SK-N-SH (cell line): ENCODE measurements at regions not wholly inside any gene's neighbourhood (a gene's known extent, or its start where the extent isn't known, plus 50 kb on each side); places are given as distances from the start of the nearest gene placed in this dataset.

Experiments used
- CTCF ChIA-PET: fragments of 300-600, 350-600 bp; formaldehyde crosslinking; extraction: SDS; loops from one replicate; lab custom pipeline; 2021; lab: Yijun Ruan, JAX
- POLR2A ChIA-PET: fragments of 350-600 bp; sonication (Branson Sonifier 250); formaldehyde crosslinking; extraction: SDS; loops from one replicate; lab custom pipeline; 2020; ENCODE audit warnings: antibody characterized with exemption, inconsistent platforms; lab: Yijun Ruan, JAX
- DNase-seq: peaks from one replicate; pipeline ENCODE4 v3.0.0; 2012
- H2AFZ ChIP-seq: fragments of 200-600 bp; sonication (generic); 2 replicates; pipeline ENCODE4 v1.8.1; 2016; ENCODE audit warnings: antibody characterized with exemption, mild to moderate bottlenecking, low read depth
- H3F3A ChIP-seq: fragments of 200-600 bp; sonication (generic); replicated peaks from 2 replicates; pipeline ENCODE3; 2016; ENCODE audit warnings: antibody characterized with exemption, mild to moderate bottlenecking; ENCODE audit not compliant: insufficient read depth
- H3K27ac ChIP-seq, 2 experiments: fragments of 200-500 bp in 1 of 2; fragments of 200-600 bp in 1 of 2; sonication (Bioruptor generic) in 1 of 2; sonication (generic), shearing (Covaris generic) in 1 of 2; 2 replicates each; pipeline versions ENCODE4 v1.5.1 to v1.6.1; 2014 to 2016; ENCODE audit warnings: low read depth in 2 of 2, inconsistent platforms in 1 of 2, low read length in 1 of 2, mild to moderate bottlenecking in 1 of 2, mixed read lengths in 1 of 2
- H3K27me3 ChIP-seq: fragments of 200-600 bp; sonication (generic), shearing (Covaris generic); 2 replicates; pipeline ENCODE4 v1.6.1; 2016; ENCODE audit warnings: mixed run types; ENCODE audit not compliant: insufficient read depth
- H3K36me3 ChIP-seq, 2 experiments: fragments of 200-500 bp in 1 of 2; fragments of 200-600 bp in 1 of 2; sonication (Bioruptor generic) in 1 of 2; sonication (generic) in 1 of 2; replicated peaks in 1 of 2; 2 replicates each; pipeline versions ENCODE3 to v1.5.1; 2014 to 2016; ENCODE audit warnings: low read length in 1 of 2, mild to moderate bottlenecking in 1 of 2; ENCODE audit not compliant: insufficient read depth in 2 of 2, control insufficient read depth in 1 of 2
- H3K4me1 ChIP-seq, 2 experiments: fragments of 200-500 bp in 1 of 2; fragments of 200-600 bp in 1 of 2; sonication (Bioruptor generic) in 1 of 2; sonication (generic), shearing (Covaris generic) in 1 of 2; 2 replicates each; pipeline versions ENCODE4 v1.5.1 to v1.6.1; 2014 to 2016; ENCODE audit warnings: low read depth in 1 of 2, low read length in 1 of 2, mixed run types in 1 of 2; ENCODE audit not compliant: insufficient read depth in 2 of 2, control insufficient read depth in 1 of 2
- H3K4me2 ChIP-seq: fragments of 200-600 bp; sonication (generic), shearing (Covaris generic); 2 replicates; pipeline ENCODE4 v1.6.1; 2017; ENCODE audit warnings: mixed run types
- H3K4me3 ChIP-seq, 2 experiments: fragments of 200-500 bp in 1 of 2; fragments of 200-600 bp in 1 of 2; sonication (Bioruptor generic) in 1 of 2; sonication (generic), shearing (Covaris generic) in 1 of 2; 2 replicates each; pipeline versions ENCODE4 v1.5.1 to v1.8.1; 2014 to 2016; ENCODE audit warnings: low read depth in 2 of 2, inconsistent platforms in 1 of 2, low read length in 1 of 2, mild to moderate bottlenecking in 1 of 2, mixed read lengths in 1 of 2, moderate library complexity in 1 of 2
- H3K79me2 ChIP-seq: fragments of 200-600 bp; sonication (generic); 2 replicates; pipeline ENCODE4 v1.8.1; 2017; ENCODE audit warnings: mild to moderate bottlenecking; ENCODE audit not compliant: insufficient read depth
- H3K9ac ChIP-seq: fragments of 200-600 bp; sonication (generic); 2 replicates; pipeline ENCODE4 v1.6.1; 2017; ENCODE audit warnings: mixed run types
- H3K9me2 ChIP-seq: fragments of 200-600 bp; sonication (generic); 2 replicates; pipeline ENCODE4 v1.6.1; 2017; ENCODE audit warnings: mixed run types
- H3K9me3 ChIP-seq: fragments of 200-600 bp; sonication (generic); 2 replicates; pipeline ENCODE4 v1.6.1; 2017; ENCODE audit warnings: mixed run types, mild to moderate bottlenecking, moderate library complexity
- H4K20me1 ChIP-seq: fragments of 200-600 bp; sonication (generic); 2 replicates; pipeline ENCODE4 v1.6.1; 2017; ENCODE audit warnings: mild to moderate bottlenecking, mixed run types; ENCODE audit not compliant: insufficient read depth
- ELF1 ChIP-seq: IDR thresholded peaks from 2 replicates; pipeline ENCODE4 v1.4.0; 2012
- EP300 ChIP-seq, 2 experiments: IDR thresholded peaks; 2 replicates each; pipeline versions ENCODE4 v1.4.0 to v1.6.1; 2012; ENCODE audit warnings: borderline replicate concordance in 1 of 2, low read depth in 1 of 2, low read length in 1 of 2
- EZH2phosphoT487 ChIP-seq: fragments of 200-600 bp; sonication (generic); IDR thresholded peaks from 2 replicates; pipeline ENCODE4 v1.6.1; 2017; ENCODE audit warnings: low read depth, mixed run types, mild to moderate bottlenecking, antibody characterized with exemption, moderate library complexity, borderline replicate concordance
- FOXJ3 ChIP-seq: sonication (generic); formaldehyde crosslinking; IDR thresholded peaks from 2 replicates; pipeline ENCODE4 v1.5.1; 2020; ENCODE audit warnings: mild to moderate bottlenecking, missing genetic modification reagents
- GATA2 ChIP-seq: sonication (generic); formaldehyde crosslinking; IDR thresholded peaks from 2 replicates; pipeline ENCODE4 v1.5.0; 2020; ENCODE audit warnings: mild to moderate bottlenecking, missing genetic modification reagents
- MXI1 ChIP-seq: IDR thresholded peaks from 2 replicates; pipeline ENCODE4 v1.6.1; 2012; ENCODE audit warnings: mild to moderate bottlenecking, low read depth, low read length, improper control_type of control experiment
- NFIC ChIP-seq: IDR thresholded peaks from 2 replicates; pipeline ENCODE4 v1.4.0; 2012; ENCODE audit warnings: borderline replicate concordance
- POLR2AphosphoS5 ChIP-seq: IDR thresholded peaks from 2 replicates; pipeline ENCODE4 v1.6.1; 2012; ENCODE audit warnings: low read depth, low read length
- RAD21 ChIP-seq: IDR thresholded peaks from 2 replicates; pipeline ENCODE4 v1.6.1; 2012; ENCODE audit warnings: mild to moderate bottlenecking, low read length
- RCOR1 ChIP-seq: fragments of 150-350 bp; IDR thresholded peaks from 2 replicates; pipeline ENCODE4 v1.6.1; 2017; ENCODE audit warnings: antibody characterized with exemption, low read length
- RFX5 ChIP-seq: IDR thresholded peaks from 2 replicates; pipeline ENCODE4 v1.6.1; 2012; ENCODE audit warnings: mild to moderate bottlenecking, improper control_type of control experiment, low read length
- RXRA ChIP-seq: IDR thresholded peaks from 2 replicates; pipeline ENCODE4 v1.4.0; 2012; ENCODE audit warnings: low read depth, mild to moderate bottlenecking, borderline replicate concordance
- SIN3A ChIP-seq: IDR thresholded peaks from 2 replicates; pipeline ENCODE4 v1.6.1; 2012; ENCODE audit warnings: low read depth, mild to moderate bottlenecking, low read length, moderate library complexity, borderline replicate concordance
- TEAD4 ChIP-seq: IDR thresholded peaks from 2 replicates; pipeline ENCODE4 v1.4.0; 2012; ENCODE audit warnings: mild to moderate bottlenecking, borderline replicate concordance; ENCODE audit not compliant: insufficient read depth
- YY1 ChIP-seq: IDR thresholded peaks from 2 replicates; pipeline ENCODE4 v1.4.0; 2012; ENCODE audit warnings: low read depth, mild to moderate bottlenecking
- WGBS: methylation state at CpG from one replicate; pipeline ENCODE4 v1.1.6; 2017; ENCODE audit warnings: low lambda C conversion rate; 5-methylcytosine and 5-hydroxymethylcytosine counted together
- TF ChIP-seq, protein P1 (sequence below): IDR thresholded peaks from 2 replicates; pipeline ENCODE4; 2012
- TF ChIP-seq, protein P2 (sequence below): fragments of 150-350 bp; IDR thresholded peaks from 2 replicates; pipeline ENCODE4 v1.6.1; 2017; ENCODE audit warnings: antibody characterized with exemption, low read length, low read depth, borderline replicate concordance
- TF ChIP-seq, protein P3 (sequence below): IDR thresholded peaks from 2 replicates; pipeline ENCODE4 v1.4.0; 2012; ENCODE audit warnings: low read depth, borderline replicate concordance
- TF ChIP-seq, protein P4 (sequence below): IDR thresholded peaks from 2 replicates; pipeline ENCODE4 v1.6.1; 2012; ENCODE audit warnings: mild to moderate bottlenecking, low read depth, low read length, moderate library complexity
- TF ChIP-seq, protein P5 (sequence below): fragments of 200-600 bp; sonication (generic); IDR thresholded peaks from 2 replicates; pipeline ENCODE4 v1.6.1; 2017; ENCODE audit warnings: antibody characterized with exemption, mild to moderate bottlenecking, moderate library complexity

DNA sequence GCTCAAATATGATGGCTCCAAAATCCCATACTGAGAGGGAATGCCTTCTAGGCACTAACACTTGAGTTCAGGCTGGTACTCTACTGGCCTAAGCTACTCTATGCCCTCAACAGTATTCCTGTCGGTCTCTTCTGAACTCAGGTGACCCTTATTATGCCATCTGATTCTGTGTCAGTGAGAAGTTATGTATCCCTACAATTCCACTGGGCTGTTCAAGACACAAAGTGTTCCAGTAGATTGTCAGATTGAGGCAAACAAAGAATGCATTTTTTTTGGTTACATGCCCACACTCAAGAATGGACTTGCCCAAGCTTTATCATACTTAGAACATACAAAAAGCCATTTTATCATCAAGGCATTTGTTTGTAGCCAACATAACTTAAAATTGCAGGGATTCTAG is 553.8 kb upstream of the PRMT6 start:
- H3K27ac ChIP-seq = no peak overlapping the region
- H4K20me1 ChIP-seq = no peaks in the 10 kb centered on the region
- no peak for DNase-seq
- WGBS = 43% methylated on average over 1 of the region's 1 CpG
- no peak overlapping the region for H2AFZ ChIP-seq
- no peak overlapping the region for H3K9ac ChIP-seq
- ChIA-PET CTCF (interaction anchor here (0.8 to 1.4 kb wide), 2 partner anchors 17 to 20 kb away, joined by 3 to 4 read pairs; no protein-coding TSS in a partner anchor), POLR2A (no interaction called here)
- no peaks in the 10 kb centered on the region for H3K79me2 ChIP-seq
- H3K4me3 ChIP-seq = no peak overlapping the region
- no peaks in the 10 kb centered on the region for H3K27me3 ChIP-seq
- no peak for TF ChIP-seq MXI1
- TF ChIP-seq FOXJ3 (CRISPR knock-in tag) = no peak
- TF ChIP-seq POLR2AphosphoS5 = no peak
- no peak for TF ChIP-seq EP300 (IDR thresholded peaks at IDR 0.05; ENCODE audit: borderline replicate concordance in 1 of 2, low read depth in 1 of 2, low read length in 1 of 2)
- no peak for TF ChIP-seq TEAD4
- TF ChIP-seq, protein P1, sequence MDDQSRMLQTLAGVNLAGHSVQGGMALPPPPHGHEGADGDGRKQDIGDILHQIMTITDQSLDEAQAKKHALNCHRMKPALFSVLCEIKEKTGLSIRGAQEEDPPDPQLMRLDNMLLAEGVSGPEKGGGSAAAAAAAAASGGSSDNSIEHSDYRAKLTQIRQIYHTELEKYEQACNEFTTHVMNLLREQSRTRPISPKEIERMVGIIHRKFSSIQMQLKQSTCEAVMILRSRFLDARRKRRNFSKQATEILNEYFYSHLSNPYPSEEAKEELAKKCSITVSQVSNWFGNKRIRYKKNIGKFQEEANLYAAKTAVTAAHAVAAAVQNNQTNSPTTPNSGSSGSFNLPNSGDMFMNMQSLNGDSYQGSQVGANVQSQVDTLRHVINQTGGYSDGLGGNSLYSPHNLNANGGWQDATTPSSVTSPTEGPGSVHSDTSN = no peak
- TF ChIP-seq RCOR1 = no peak
- TF ChIP-seq, protein P2, sequence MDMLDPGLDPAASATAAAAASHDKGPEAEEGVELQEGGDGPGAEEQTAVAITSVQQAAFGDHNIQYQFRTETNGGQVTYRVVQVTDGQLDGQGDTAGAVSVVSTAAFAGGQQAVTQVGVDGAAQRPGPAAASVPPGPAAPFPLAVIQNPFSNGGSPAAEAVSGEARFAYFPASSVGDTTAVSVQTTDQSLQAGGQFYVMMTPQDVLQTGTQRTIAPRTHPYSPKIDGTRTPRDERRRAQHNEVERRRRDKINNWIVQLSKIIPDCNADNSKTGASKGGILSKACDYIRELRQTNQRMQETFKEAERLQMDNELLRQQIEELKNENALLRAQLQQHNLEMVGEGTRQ = no peak
- TF ChIP-seq, protein P3, sequence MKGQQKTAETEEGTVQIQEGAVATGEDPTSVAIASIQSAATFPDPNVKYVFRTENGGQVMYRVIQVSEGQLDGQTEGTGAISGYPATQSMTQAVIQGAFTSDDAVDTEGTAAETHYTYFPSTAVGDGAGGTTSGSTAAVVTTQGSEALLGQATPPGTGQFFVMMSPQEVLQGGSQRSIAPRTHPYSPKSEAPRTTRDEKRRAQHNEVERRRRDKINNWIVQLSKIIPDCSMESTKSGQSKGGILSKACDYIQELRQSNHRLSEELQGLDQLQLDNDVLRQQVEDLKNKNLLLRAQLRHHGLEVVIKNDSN = no peak
- TF ChIP-seq EZH2phosphoT487 = no peak
- TF ChIP-seq YY1 = no peak
- no peak for TF ChIP-seq RXRA
- no peak for TF ChIP-seq NFIC
- TF ChIP-seq GATA2 (CRISPR knock-in tag) = no peak
- no peak for TF ChIP-seq RFX5
- no peak for TF ChIP-seq RAD21
- TF ChIP-seq, protein P4, sequence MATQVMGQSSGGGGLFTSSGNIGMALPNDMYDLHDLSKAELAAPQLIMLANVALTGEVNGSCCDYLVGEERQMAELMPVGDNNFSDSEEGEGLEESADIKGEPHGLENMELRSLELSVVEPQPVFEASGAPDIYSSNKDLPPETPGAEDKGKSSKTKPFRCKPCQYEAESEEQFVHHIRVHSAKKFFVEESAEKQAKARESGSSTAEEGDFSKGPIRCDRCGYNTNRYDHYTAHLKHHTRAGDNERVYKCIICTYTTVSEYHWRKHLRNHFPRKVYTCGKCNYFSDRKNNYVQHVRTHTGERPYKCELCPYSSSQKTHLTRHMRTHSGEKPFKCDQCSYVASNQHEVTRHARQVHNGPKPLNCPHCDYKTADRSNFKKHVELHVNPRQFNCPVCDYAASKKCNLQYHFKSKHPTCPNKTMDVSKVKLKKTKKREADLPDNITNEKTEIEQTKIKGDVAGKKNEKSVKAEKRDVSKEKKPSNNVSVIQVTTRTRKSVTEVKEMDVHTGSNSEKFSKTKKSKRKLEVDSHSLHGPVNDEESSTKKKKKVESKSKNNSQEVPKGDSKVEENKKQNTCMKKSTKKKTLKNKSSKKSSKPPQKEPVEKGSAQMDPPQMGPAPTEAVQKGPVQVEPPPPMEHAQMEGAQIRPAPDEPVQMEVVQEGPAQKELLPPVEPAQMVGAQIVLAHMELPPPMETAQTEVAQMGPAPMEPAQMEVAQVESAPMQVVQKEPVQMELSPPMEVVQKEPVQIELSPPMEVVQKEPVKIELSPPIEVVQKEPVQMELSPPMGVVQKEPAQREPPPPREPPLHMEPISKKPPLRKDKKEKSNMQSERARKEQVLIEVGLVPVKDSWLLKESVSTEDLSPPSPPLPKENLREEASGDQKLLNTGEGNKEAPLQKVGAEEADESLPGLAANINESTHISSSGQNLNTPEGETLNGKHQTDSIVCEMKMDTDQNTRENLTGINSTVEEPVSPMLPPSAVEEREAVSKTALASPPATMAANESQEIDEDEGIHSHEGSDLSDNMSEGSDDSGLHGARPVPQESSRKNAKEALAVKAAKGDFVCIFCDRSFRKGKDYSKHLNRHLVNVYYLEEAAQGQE = no peak
- TF ChIP-seq, protein P5, sequence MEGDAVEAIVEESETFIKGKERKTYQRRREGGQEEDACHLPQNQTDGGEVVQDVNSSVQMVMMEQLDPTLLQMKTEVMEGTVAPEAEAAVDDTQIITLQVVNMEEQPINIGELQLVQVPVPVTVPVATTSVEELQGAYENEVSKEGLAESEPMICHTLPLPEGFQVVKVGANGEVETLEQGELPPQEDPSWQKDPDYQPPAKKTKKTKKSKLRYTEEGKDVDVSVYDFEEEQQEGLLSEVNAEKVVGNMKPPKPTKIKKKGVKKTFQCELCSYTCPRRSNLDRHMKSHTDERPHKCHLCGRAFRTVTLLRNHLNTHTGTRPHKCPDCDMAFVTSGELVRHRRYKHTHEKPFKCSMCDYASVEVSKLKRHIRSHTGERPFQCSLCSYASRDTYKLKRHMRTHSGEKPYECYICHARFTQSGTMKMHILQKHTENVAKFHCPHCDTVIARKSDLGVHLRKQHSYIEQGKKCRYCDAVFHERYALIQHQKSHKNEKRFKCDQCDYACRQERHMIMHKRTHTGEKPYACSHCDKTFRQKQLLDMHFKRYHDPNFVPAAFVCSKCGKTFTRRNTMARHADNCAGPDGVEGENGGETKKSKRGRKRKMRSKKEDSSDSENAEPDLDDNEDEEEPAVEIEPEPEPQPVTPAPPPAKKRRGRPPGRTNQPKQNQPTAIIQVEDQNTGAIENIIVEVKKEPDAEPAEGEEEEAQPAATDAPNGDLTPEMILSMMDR = no peak
- no peak for TF ChIP-seq SIN3A
- TF ChIP-seq ELF1 = no peak
- H3K4me1 ChIP-seq = no peaks in the 10 kb centered on the region; a peak in 1 of 4 replicates
- H3F3A ChIP-seq = no peaks in the 10 kb centered on the region
- no peaks in the 10 kb centered on the region for H3K9me3 ChIP-seq
- H3K36me3 ChIP-seq = no peaks in the 10 kb centered on the region
- H3K4me2 ChIP-seq = no peak overlapping the region
- H3K9me2 ChIP-seq = no peaks in the 10 kb centered on the region
